Urinary bladder (tissue), 3 donors: ENCODE measurements at regions not wholly inside any gene's neighbourhood (a gene's known extent, or its start where the extent isn't known, plus 50 kb on each side); places are given as distances from the start of the nearest gene placed in this dataset.
"Not testable (repeated sequence)": the region's sequence is repeated elsewhere in the genome, so short reads cannot be mapped to it uniquely, and the experiment has no call there.

ENCODE experiments used
- DNase-seq: peaks from one replicate; pipeline ENCODE4 v3.0.0-alpha.2; 2015; ENCODE audit errors: extremely low spot score
- H3K27ac ChIP-seq: one replicate; pipeline ENCODE4 v1.5.1; 2013; ENCODE audit warnings: low read depth, mild to moderate bottlenecking, moderate library complexity
- H3K36me3 ChIP-seq: one replicate; pipeline ENCODE4 v1.6.1; 2013; ENCODE audit warnings: mild to moderate bottlenecking, moderate library complexity; ENCODE audit not compliant: insufficient read depth
- H3K4me1 ChIP-seq: one replicate; pipeline ENCODE4 v1.6.1; 2013; ENCODE audit warnings: mild to moderate bottlenecking, moderate library complexity; ENCODE audit not compliant: insufficient read depth
- H3K4me3 ChIP-seq: one replicate; pipeline ENCODE4 v1.5.1; 2013; ENCODE audit warnings: low read depth, low read length
- WGBS: extraction: QIAGEN DNeasy Blood & Tissue Kit; methylation state at CpG from one replicate; pipeline ENCODE4 v1.1.7; 2013; 5-methylcytosine and 5-hydroxymethylcytosine counted together
- donor health status: healthy with polysubstance abuse.
- donor health status: healthy.

- H3K27ac ChIP-seq, result no peak overlapping the region
- no peaks in the 10 kb centered on the region for H3K36me3 ChIP-seq
- no peak for DNase-seq
- no peaks in the 10 kb centered on the region for H3K4me1 ChIP-seq
- 71% methylated on average over 5 of the region's 5 CpGs for WGBS
- H3K4me3 ChIP-seq, result no peak overlapping the region
Observed at GRCh38 chr10:10680496-10680895, 337.2 kb upstream of the CELF2 start.

GRCh38 chr10:10684972-10685371, 332.7 kb upstream of the CELF2 start:
- no peak for DNase-seq
- Histone ChIP-seq H3K27ac (no peak overlapping the region), H3K4me1 (no peaks in the 10 kb centered on the region), H3K36me3 (no peaks in the 10 kb centered on the region), H3K4me3 (no peak overlapping the region)
- WGBS, result 67% methylated on average over 4 of the region's 4 CpGs

GRCh38 chr10:10685566-10685965, 332.1 kb upstream of the CELF2 start:
- no peaks in the 10 kb centered on the region for H3K36me3 ChIP-seq
- no peaks in the 10 kb centered on the region for H3K4me1 ChIP-seq
- no peak overlapping the region for H3K27ac ChIP-seq
- DNase-seq, result no peak
- WGBS, result 90% methylated on average over 1 of the region's 1 CpG
- no peak overlapping the region for H3K4me3 ChIP-seq

GRCh38 chr10:10687751-10688150, 329.9 kb upstream of the CELF2 start:
- Histone ChIP-seq H3K4me3 (no peak overlapping the region), H3K27ac (no peak overlapping the region), H3K4me1 (no peaks in the 10 kb centered on the region), H3K36me3 (no peaks in the 10 kb centered on the region)
- DNase-seq, result no peak
- 73% methylated on average over 4 of the region's 4 CpGs for WGBS

- 34% methylated on average over 3 of the region's 3 CpGs for WGBS
- H3K27ac ChIP-seq, result no peak overlapping the region
- no peak for DNase-seq
- no peak overlapping the region for H3K4me3 ChIP-seq
- H3K4me1 ChIP-seq, result no peaks in the 10 kb centered on the region
- H3K36me3 ChIP-seq, result no peaks in the 10 kb centered on the region
Observed at GRCh38 chr10:10699427-10699826, 318.2 kb upstream of the CELF2 start.

GRCh38 chr10:10701084-10701611, 316.5 kb upstream of the CELF2 start:
- Histone ChIP-seq H3K27ac (no peak overlapping the region), H3K4me3 (no peak overlapping the region), H3K4me1 (no peaks in the 10 kb centered on the region), H3K36me3 (no peaks in the 10 kb centered on the region)
- no peak for DNase-seq
- 76% methylated on average over 5 of the region's 5 CpGs for WGBS

GRCh38 chr10:10702211-10702610, 315.5 kb upstream of the CELF2 start:
- WGBS, result 32% methylated on average over 1 of the region's 1 CpG
- Histone ChIP-seq H3K36me3 (no peaks in the 10 kb centered on the region), H3K4me3 (no peak overlapping the region), H3K27ac (no peak overlapping the region), H3K4me1 (no peaks in the 10 kb centered on the region)
- DNase-seq, result no peak

GRCh38 chr10:10703382-10703781, 314.3 kb upstream of the CELF2 start:
- H3K27ac ChIP-seq, result no peak overlapping the region
- DNase-seq, result no peak
- no peaks in the 10 kb centered on the region for H3K4me1 ChIP-seq
- no peaks in the 10 kb centered on the region for H3K36me3 ChIP-seq
- WGBS, result 95% methylated on average over 2 of the region's 2 CpGs
- H3K4me3 ChIP-seq, result no peak overlapping the region

- Histone ChIP-seq H3K4me1 (no peaks in the 10 kb centered on the region), H3K4me3 (no peak overlapping the region), H3K27ac (no peak overlapping the region), H3K36me3 (no peaks in the 10 kb centered on the region)
- DNase-seq, result no peak
- 89% methylated on average over 7 of the region's 7 CpGs for WGBS
Observed at GRCh38 chr10:10712155-10712704, 305.4 kb upstream of the CELF2 start.

GRCh38 chr10:10714327-10714726, 303.3 kb upstream of the CELF2 start:
- DNase-seq, result no peak
- H3K27ac ChIP-seq, result no peak overlapping the region
- H3K36me3 ChIP-seq, result no peaks in the 10 kb centered on the region
- H3K4me1 ChIP-seq, result no peaks in the 10 kb centered on the region
- WGBS, result 93% methylated on average over 2 of the region's 2 CpGs
- H3K4me3 ChIP-seq, result no peak overlapping the region

- H3K4me1 ChIP-seq, result no peaks in the 10 kb centered on the region
- 92% methylated on average over 4 of the region's 4 CpGs for WGBS
- no peaks in the 10 kb centered on the region for H3K36me3 ChIP-seq
- no peak overlapping the region for H3K4me3 ChIP-seq
- H3K27ac ChIP-seq, result no peak overlapping the region
- no peak for DNase-seq
Observed at GRCh38 chr10:10716972-10717371, 300.7 kb upstream of the CELF2 start.

GRCh38 chr10:10722422-10722821, 295.2 kb upstream of the CELF2 start:
- H3K27ac ChIP-seq, result no peak overlapping the region
- no peak for DNase-seq
- H3K36me3 ChIP-seq, result no peaks in the 10 kb centered on the region
- H3K4me3 ChIP-seq, result no peak overlapping the region
- no peaks in the 10 kb centered on the region for H3K4me1 ChIP-seq

GRCh38 chr10:10725196-10725595, 292.5 kb upstream of the CELF2 start:
- Histone ChIP-seq H3K4me1 (no peaks in the 10 kb centered on the region), H3K36me3 (no peaks in the 10 kb centered on the region), H3K27ac (no peak overlapping the region), H3K4me3 (no peak overlapping the region)
- 94% methylated on average over 5 of the region's 5 CpGs for WGBS
- no peak for DNase-seq

GRCh38 chr10:10726101-10726500, 291.6 kb upstream of the CELF2 start:
- no peak for DNase-seq
- no peaks in the 10 kb centered on the region for H3K36me3 ChIP-seq
- H3K27ac ChIP-seq, result no peak overlapping the region
- no peak overlapping the region for H3K4me3 ChIP-seq
- no peaks in the 10 kb centered on the region for H3K4me1 ChIP-seq
- 74% methylated on average over 6 of the region's 6 CpGs for WGBS

- WGBS, result 96% methylated on average over 14 of the region's 14 CpGs
- not testable (repeated sequence) for H3K4me3 ChIP-seq, H3K4me1 ChIP-seq, DNase-seq, H3K36me3 ChIP-seq, H3K27ac ChIP-seq
Observed at GRCh38 chr10:10727411-10727810, 290.3 kb upstream of the CELF2 start.
